ENCODE measurements at regions not wholly inside any gene's neighbourhood (a gene's known extent, or its start where the extent isn't known, plus 50 kb on each side); places are given as distances from the start of the nearest gene placed in this dataset.

- no peak for DNase-seq
These were observed 1257.8 kb downstream of the MAT2B start for GRCh38 chr5:164763206-164763605.

- DNase-seq, result no peak
These were observed 1266.7 kb downstream of the MAT2B start for GRCh38 chr5:164772122-164772521.

- DNase-seq, result no peak
These were observed 1278.8 kb downstream of the MAT2B start for GRCh38 chr5:164784230-164784629.

GRCh38 chr5:164798110-164798509 lies 1292.7 kb downstream of the MAT2B start:
- no peak for DNase-seq

GRCh38 chr5:164799391-164799790 lies 1294.0 kb downstream of the MAT2B start:
- no peak for DNase-seq

- DNase-seq, result no peak
These were observed 1296.5 kb downstream of the MAT2B start for GRCh38 chr5:164801910-164802309.

GRCh38 chr5:164809821-164810220 lies 1304.4 kb downstream of the MAT2B start:
- no peak for DNase-seq

GRCh38 chr5:164818445-164818844 lies 1313.0 kb downstream of the MAT2B start:
- no peak for DNase-seq

GRCh38 chr5:164824671-164825070 lies 1319.3 kb downstream of the MAT2B start:
- DNase-seq, result no peak

- DNase-seq, result no peak
These were observed 1327.1 kb downstream of the MAT2B start for GRCh38 chr5:164832516-164832915.

- no peak for DNase-seq
These were observed 1338.9 kb downstream of the MAT2B start for GRCh38 chr5:164844348-164844747.

- DNase-seq, result no peak
These were observed 1355.5 kb downstream of the MAT2B start for GRCh38 chr5:164860896-164861295.

GRCh38 chr5:164861610-164862009 lies 1356.2 kb downstream of the MAT2B start:
- no peak for DNase-seq

- DNase-seq, result no peak
These were observed 1363.3 kb downstream of the MAT2B start for GRCh38 chr5:164868761-164869160.

- DNase-seq, result no peak
These were observed 1363.9 kb downstream of the MAT2B start for GRCh38 chr5:164869325-164869724.

- DNase-seq, result no peak
These were observed 1371.4 kb downstream of the MAT2B start for GRCh38 chr5:164876793-164877192.

GRCh38 chr5:164881442-164881841 lies 1376.0 kb downstream of the MAT2B start:
- no peak for DNase-seq

GRCh38 chr5:164885179-164885578 lies 1379.8 kb downstream of the MAT2B start:
- DNase-seq, result no peak

- no peak for DNase-seq
These were observed 1387.7 kb downstream of the MAT2B start for GRCh38 chr5:164893071-164893470.

- no peak for DNase-seq
These were observed 1393.3 kb downstream of the MAT2B start for GRCh38 chr5:164898705-164899104.

- DNase-seq, result no peak
These were observed 1404.3 kb downstream of the MAT2B start for GRCh38 chr5:164909673-164910072.

GRCh38 chr5:164921722-164922121 lies 1416.3 kb downstream of the MAT2B start:
- no peak for DNase-seq

- no peak for DNase-seq
These were observed 1428.6 kb downstream of the MAT2B start for GRCh38 chr5:164934039-164934438.

- no peak for DNase-seq
These were observed 1429.1 kb downstream of the MAT2B start for GRCh38 chr5:164934561-164934960.

- DNase-seq, result no peak
These were observed 1435.7 kb downstream of the MAT2B start for GRCh38 chr5:164941132-164941531.

- no peak for DNase-seq
These were observed 1445.5 kb downstream of the MAT2B start for GRCh38 chr5:164950927-164951326.
